H1 (cell line): ENCODE measurements at regions not wholly inside any gene's neighbourhood (a gene's known extent, or its start where the extent isn't known, plus 50 kb on each side); places are given as distances from the start of the nearest gene placed in this dataset.

ENCODE experiments used
- CTCF ChIA-PET: fragments of 300-600 bp; sonication (Branson Sonifier 250); formaldehyde crosslinking; loops from one replicate; lab custom pipeline; 2021; ENCODE audit not compliant: partially characterized antibody; lab: Charles Lee
- POLR2A ChIA-PET: fragments of 300-600 bp; sonication (Branson Sonifier 250); formaldehyde crosslinking; loops from one replicate; lab custom pipeline; 2021; ENCODE audit warnings: inconsistent platforms; ENCODE audit not compliant: partially characterized antibody; lab: Charles Lee
- DNase-seq, 2 experiments: peaks; one replicate each; pipeline versions ENCODE4 v3.0.0 to v3.0.0-alpha.2; 2010 to 2022; ENCODE audit warnings: low spot score in 2 of 2, low read depth in 1 of 2, mixed read lengths in 1 of 2
- FAIRE-seq: peaks from 2 replicates; lab custom pipeline; 2011; peaks lifted over from hg19 to GRCh38; lab: Jason Lieb, UNC
- H2AFZ ChIP-seq: 2 replicates; pipeline ENCODE4 v1.8.1; 2012; ENCODE audit warnings: low read length, inconsistent platforms
- H2AK5ac ChIP-seq: 2 replicates; pipeline ENCODE4 v1.6.1; 2013; ENCODE audit warnings: low read depth, low read length
- H2BK120ac ChIP-seq: replicated peaks from 2 replicates; pipeline ENCODE3; 2013; ENCODE audit warnings: low read depth, low read length, inconsistent platforms
- H2BK12ac ChIP-seq: 2 replicates; pipeline ENCODE4 v1.6.1; 2013; ENCODE audit warnings: low read depth, low read length
- H2BK15ac ChIP-seq: 2 replicates; pipeline ENCODE4 v1.6.1; 2013; ENCODE audit warnings: low read length
- H2BK20ac ChIP-seq: 2 replicates; pipeline ENCODE4 v1.6.1; 2013; ENCODE audit warnings: low read length
- H2BK5ac ChIP-seq: 2 replicates; pipeline ENCODE4 v1.6.1; 2013; ENCODE audit warnings: low read depth, low read length
- H3K14ac ChIP-seq: 2 replicates; pipeline ENCODE4 v1.6.1; 2013; ENCODE audit warnings: inconsistent platforms; ENCODE audit not compliant: insufficient read length
- H3K18ac ChIP-seq: 2 replicates; pipeline ENCODE4 v1.6.1; 2013; ENCODE audit warnings: low read length; ENCODE audit errors: extremely low read depth
- H3K23ac ChIP-seq: 2 replicates; pipeline ENCODE4 v1.6.1; 2013; ENCODE audit warnings: inconsistent platforms; ENCODE audit not compliant: insufficient read length
- H3K23me2 ChIP-seq: 2 replicates; pipeline ENCODE4 v1.6.1; 2013; ENCODE audit warnings: low read depth, low read length
- H3K27ac ChIP-seq: 2 replicates; pipeline ENCODE4 v1.6.1; 2011; ENCODE audit warnings: low read depth, low read length, inconsistent platforms
- H3K27me3 ChIP-seq, 4 experiments: replicated peaks in 1 of 4; 1 replicate in 1 of 4; 2 replicates in 3 of 4; pipeline versions ENCODE4 v1.6.1 to v1.8.1; 2011 to 2013; ENCODE audit warnings: low read length in 3 of 4, mild to moderate bottlenecking in 3 of 4, inconsistent platforms in 2 of 4, mixed read lengths in 2 of 4, moderate library complexity in 1 of 4; ENCODE audit not compliant: control insufficient read depth in 3 of 4, insufficient read depth in 3 of 4; ENCODE audit errors: extremely low read depth in 1 of 4
- H3K36me3 ChIP-seq, 4 experiments: 2 replicates each; pipeline versions ENCODE4 v1.6.1 to v1.8.1; 2011 to 2013; ENCODE audit warnings: mild to moderate bottlenecking in 4 of 4, low read length in 3 of 4, moderate library complexity in 2 of 4, control low read depth in 1 of 4, inconsistent platforms in 1 of 4; ENCODE audit not compliant: insufficient read depth in 4 of 4, control insufficient read depth in 2 of 4
- H3K4ac ChIP-seq: replicated peaks from 2 replicates; pipeline ENCODE3; 2013; ENCODE audit warnings: low read length, low read depth, mixed read lengths, inconsistent platforms; ENCODE audit not compliant: insufficient read length
- H3K4me1 ChIP-seq, 4 experiments: replicated peaks in 1 of 4; 1 replicate in 1 of 4; 2 replicates in 3 of 4; pipeline versions ENCODE4 v1.6.1 to v1.8.1; 2011 to 2013; ENCODE audit warnings: low read length in 3 of 4, inconsistent platforms in 2 of 4, mixed read lengths in 1 of 4; ENCODE audit not compliant: insufficient read depth in 4 of 4, control insufficient read depth in 3 of 4
- H3K4me2 ChIP-seq, 2 experiments: 2 replicates each; pipeline versions ENCODE4 v1.6.1 to v1.8.1; 2011 to 2013; ENCODE audit warnings: low read depth in 2 of 2, low read length in 2 of 2, control low read depth in 1 of 2, inconsistent platforms in 1 of 2, mild to moderate bottlenecking in 1 of 2; ENCODE audit not compliant: insufficient read depth in 1 of 2
- H3K4me3 ChIP-seq, 4 experiments: fragments of 200-600, 300-600 bp in 1 of 4; sonication (generic), shearing (Covaris generic), sonication (Bioruptor Twin) in 1 of 4; 2 replicates each; pipeline versions ENCODE4 v1.5.1 to v1.8.1; 2011 to 2016; ENCODE audit warnings: low read length in 4 of 4, low read depth in 3 of 4, control low read depth in 2 of 4, inconsistent platforms in 2 of 4, mild to moderate bottlenecking in 2 of 4, mixed read lengths in 1 of 4, moderate library complexity in 1 of 4; ENCODE audit not compliant: insufficient read depth in 2 of 4; ENCODE audit errors: extremely low read depth in 1 of 4
- H3K56ac ChIP-seq: replicated peaks from 2 replicates; pipeline ENCODE3; 2013; ENCODE audit warnings: low read depth, mild to moderate bottlenecking, mixed read lengths, low read length, inconsistent platforms; ENCODE audit not compliant: insufficient read length
- H3K79me1 ChIP-seq: 2 replicates; pipeline ENCODE4 v1.6.1; 2013; ENCODE audit warnings: low read depth, low read length, control low read depth
- H3K79me2 ChIP-seq, 2 experiments: 2 replicates each; pipeline versions ENCODE4 v1.6.1 to v1.8.1; 2012 to 2013; ENCODE audit warnings: low read length in 2 of 2, mild to moderate bottlenecking in 2 of 2, inconsistent platforms in 1 of 2; ENCODE audit not compliant: insufficient read depth in 2 of 2, control insufficient read depth in 1 of 2
- H3K9ac ChIP-seq, 4 experiments: replicated peaks in 1 of 4; 1 replicate in 1 of 4; 2 replicates in 3 of 4; pipeline versions ENCODE4 v1.6.1 to v1.8.1; 2011 to 2013; ENCODE audit warnings: low read depth in 3 of 4, low read length in 3 of 4, control low read depth in 2 of 4, mild to moderate bottlenecking in 2 of 4, moderate library complexity in 2 of 4, inconsistent platforms in 1 of 4; ENCODE audit errors: extremely low read depth in 1 of 4
- H3K9me3 ChIP-seq, 2 experiments: 2 replicates each; pipeline versions ENCODE4 v1.6.1 to v1.8.1; 2012 to 2013; ENCODE audit warnings: mild to moderate bottlenecking in 2 of 2, moderate library complexity in 2 of 2, control low read depth in 1 of 2, inconsistent platforms in 1 of 2, low read depth in 1 of 2, low read length in 1 of 2, mixed read lengths in 1 of 2; ENCODE audit not compliant: insufficient read depth in 2 of 2
- H4K20me1 ChIP-seq, 2 experiments: replicated peaks in 1 of 2; 2 replicates each; pipeline versions ENCODE3 to v1.8.1; 2011 to 2013; ENCODE audit warnings: inconsistent platforms in 2 of 2, low read length in 2 of 2, mild to moderate bottlenecking in 1 of 2; ENCODE audit not compliant: insufficient read depth in 2 of 2, control insufficient read depth in 1 of 2
- H4K5ac ChIP-seq: 2 replicates; pipeline ENCODE4 v1.6.1; 2013; ENCODE audit warnings: low read length, low read depth, mixed read lengths, inconsistent platforms; ENCODE audit not compliant: insufficient read length
- H4K8ac ChIP-seq: 2 replicates; pipeline ENCODE4 v1.8.0; 2013; ENCODE audit warnings: mild to moderate bottlenecking, moderate library complexity, low read length, inconsistent platforms; ENCODE audit not compliant: insufficient read depth; ENCODE audit errors: extremely low read depth
- H4K91ac ChIP-seq: replicated peaks from 2 replicates; pipeline ENCODE3; 2013; ENCODE audit warnings: low read length, mixed read lengths, inconsistent platforms; ENCODE audit not compliant: insufficient read length
- CTCF ChIP-seq, 3 experiments: IDR thresholded peaks; 1 replicate in 2 of 3; 2 replicates in 1 of 3; pipeline versions ENCODE4 v1.5.1 to v1.6.1; 2011; ENCODE audit warnings: low read length in 3 of 3, mild to moderate bottlenecking in 3 of 3, inconsistent platforms in 2 of 3, low read depth in 1 of 3, moderate library complexity in 1 of 3; ENCODE audit not compliant: insufficient read depth in 1 of 3; ENCODE audit errors: control extremely low read depth in 1 of 3
- KDM4A ChIP-seq: IDR thresholded peaks from one replicate; pipeline ENCODE4 v1.7.1; 2012; ENCODE audit warnings: low read depth, mild to moderate bottlenecking, moderate library complexity, low read length, inconsistent platforms; ENCODE audit not compliant: severe bottlenecking
- RAD21 ChIP-seq, 2 experiments: IDR thresholded peaks in 1 of 2; conservative IDR thresholded peaks in 1 of 2; 2 replicates each; pipeline ENCODE4 v1.6.1; 2011; ENCODE audit warnings: low read depth in 2 of 2, low read length in 2 of 2, improper control_type of control experiment in 1 of 2, inconsistent platforms in 1 of 2, mild to moderate bottlenecking in 1 of 2, moderate library complexity in 1 of 2
- WGBS, 2 experiments: shearing (Covaris generic) in 1 of 2; methylation state at CpG; one replicate each; pipeline versions ENCODE4 v1.1.6 to v1.1.7; 2013 to 2015; ENCODE audit warnings: low lambda C conversion rate in 2 of 2, mixed read lengths in 2 of 2, inconsistent platforms in 1 of 2, low coverage in 1 of 2, missing lambda C conversion rate in 1 of 2; ENCODE audit not compliant: insufficient replicate concordance in 2 of 2, insufficient coverage in 1 of 2, insufficient read length in 1 of 2; ENCODE audit errors: extremely low coverage in 1 of 2, missing lambda C conversion rate in 1 of 2; 5-methylcytosine and 5-hydroxymethylcytosine counted together

- no peak overlapping the region for H3K27ac ChIP-seq
- 34% methylated on average over 3 of the region's 3 CpGs; no CpG with 5 or more reads in 1 of the 2 experiments for WGBS, 2 experiments
- TF ChIP-seq RAD21 (IDR thresholded peaks at IDR 0.05 in 1 of 2, conservative IDR thresholded peaks at IDR 0.05 in 1 of 2; ENCODE audit: low read depth in 2 of 2, low read length in 2 of 2), result peak; percentile 11 to 16; a peak in 2 of 4 replicates
- TF ChIP-seq CTCF (IDR thresholded peaks at IDR 0.05; ENCODE audit: control extremely low read depth in 1 of 3, insufficient read depth in 1 of 3, low read depth in 1 of 3, low read length in 3 of 3), result peak in 1 of 3 experiments; percentile 17; a peak in 1 of 4 replicates
- TF ChIP-seq KDM4A, result no peak
- H2BK5ac ChIP-seq, result no peak overlapping the region
- no peaks in the 10 kb centered on the region for H3K23me2 ChIP-seq
- CTCF ChIA-PET, result interaction anchor here (0.6 kb wide), 1 partner anchor 28 kb away, joined by 3 read pairs; no protein-coding TSS in a partner anchor
- H3K4ac ChIP-seq, result no peak overlapping the region
- no peak overlapping the region for H3K14ac ChIP-seq
- no peak overlapping the region for H3K18ac ChIP-seq
- H4K5ac ChIP-seq, result no peak overlapping the region
- H3K4me2 ChIP-seq, result no peak overlapping the region
- H2AK5ac ChIP-seq, result no peak overlapping the region
- no peak overlapping the region for H3K23ac ChIP-seq
- no peak overlapping the region for H3K4me3 ChIP-seq
- no peak for DNase-seq
- no peaks in the 10 kb centered on the region for H3K79me2 ChIP-seq
- POLR2A ChIA-PET, result no interaction called here
- FAIRE-seq, result no peak
- H4K8ac ChIP-seq, result no peak overlapping the region
- H3K9me3 ChIP-seq, result no peaks in the 10 kb centered on the region
- H2AFZ ChIP-seq, result no peak overlapping the region
- no peaks in the 10 kb centered on the region for H3K4me1 ChIP-seq
- no peaks in the 10 kb centered on the region for H3K36me3 ChIP-seq
- H3K27me3 ChIP-seq, result no peaks in the 10 kb centered on the region
- no peak overlapping the region for H2BK20ac ChIP-seq
- no peak overlapping the region for H4K91ac ChIP-seq
- H2BK120ac ChIP-seq, result no peak overlapping the region
- no peak overlapping the region for H2BK12ac ChIP-seq
- no peaks in the 10 kb centered on the region for H3K79me1 ChIP-seq
- H3K56ac ChIP-seq, result no peak overlapping the region
- H4K20me1 ChIP-seq, result no peaks in the 10 kb centered on the region
- H2BK15ac ChIP-seq, result no peak overlapping the region
- H3K9ac ChIP-seq, result no peak overlapping the region
Measured at GRCh38 chr16:62194828-62195227, 158.6 kb upstream of the CDH8 start.
